LNCAP (cell line): ENCODE measurements at regions not wholly inside any gene's neighbourhood (a gene's known extent, or its start where the extent isn't known, plus 50 kb on each side); places are given as distances from the start of the nearest gene placed in this dataset.

Source experiments
- TF ChIP-seq, protein P1 (sequence below): fragments of 450-650 bp; IDR thresholded peaks from 2 replicates; pipeline ENCODE4 v1.5.1; 2017; ENCODE audit warnings: mild to moderate bottlenecking

DNA sequence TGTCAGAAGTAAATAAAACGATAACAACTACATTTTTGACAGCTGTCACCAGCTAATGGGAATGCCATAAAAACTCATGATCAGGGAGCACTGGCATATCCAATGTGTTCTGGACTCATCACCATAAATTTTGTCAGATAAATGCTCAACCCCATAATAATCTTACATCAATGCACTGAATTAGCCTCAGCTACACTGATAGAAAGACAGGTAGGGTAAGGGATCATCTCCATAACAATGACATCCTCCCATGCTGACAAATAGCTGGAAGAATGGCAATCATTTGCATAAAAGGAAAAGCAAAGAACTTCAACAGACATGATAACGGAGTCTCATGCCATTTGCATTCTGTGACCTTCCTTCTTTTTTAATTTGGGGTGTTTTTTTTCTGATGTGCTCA, 352.8 kb upstream of the PFKP start:
- TF ChIP-seq, protein P1, sequence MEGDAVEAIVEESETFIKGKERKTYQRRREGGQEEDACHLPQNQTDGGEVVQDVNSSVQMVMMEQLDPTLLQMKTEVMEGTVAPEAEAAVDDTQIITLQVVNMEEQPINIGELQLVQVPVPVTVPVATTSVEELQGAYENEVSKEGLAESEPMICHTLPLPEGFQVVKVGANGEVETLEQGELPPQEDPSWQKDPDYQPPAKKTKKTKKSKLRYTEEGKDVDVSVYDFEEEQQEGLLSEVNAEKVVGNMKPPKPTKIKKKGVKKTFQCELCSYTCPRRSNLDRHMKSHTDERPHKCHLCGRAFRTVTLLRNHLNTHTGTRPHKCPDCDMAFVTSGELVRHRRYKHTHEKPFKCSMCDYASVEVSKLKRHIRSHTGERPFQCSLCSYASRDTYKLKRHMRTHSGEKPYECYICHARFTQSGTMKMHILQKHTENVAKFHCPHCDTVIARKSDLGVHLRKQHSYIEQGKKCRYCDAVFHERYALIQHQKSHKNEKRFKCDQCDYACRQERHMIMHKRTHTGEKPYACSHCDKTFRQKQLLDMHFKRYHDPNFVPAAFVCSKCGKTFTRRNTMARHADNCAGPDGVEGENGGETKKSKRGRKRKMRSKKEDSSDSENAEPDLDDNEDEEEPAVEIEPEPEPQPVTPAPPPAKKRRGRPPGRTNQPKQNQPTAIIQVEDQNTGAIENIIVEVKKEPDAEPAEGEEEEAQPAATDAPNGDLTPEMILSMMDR = no peak

DNA sequence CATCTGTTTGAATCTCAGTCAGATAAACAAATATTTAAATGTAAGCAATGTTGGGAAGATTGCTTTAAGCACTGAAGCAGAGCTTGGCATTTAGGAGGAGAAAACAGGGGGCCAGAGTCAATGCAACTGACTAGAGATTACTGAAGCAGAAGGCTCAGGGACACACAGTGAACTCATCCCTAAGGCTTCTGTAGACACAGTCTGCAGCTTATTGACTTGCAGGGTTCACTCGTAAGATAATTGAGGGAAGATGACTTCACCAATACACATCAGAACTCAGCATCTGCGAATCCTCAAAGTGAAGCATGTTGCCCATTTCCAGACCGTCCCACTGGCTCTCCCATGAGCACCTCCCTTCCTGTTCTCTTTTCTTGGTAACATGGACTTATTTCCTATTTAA, 363.4 kb upstream of the PFKP start:
- TF ChIP-seq, protein P1 = no peak

DNA sequence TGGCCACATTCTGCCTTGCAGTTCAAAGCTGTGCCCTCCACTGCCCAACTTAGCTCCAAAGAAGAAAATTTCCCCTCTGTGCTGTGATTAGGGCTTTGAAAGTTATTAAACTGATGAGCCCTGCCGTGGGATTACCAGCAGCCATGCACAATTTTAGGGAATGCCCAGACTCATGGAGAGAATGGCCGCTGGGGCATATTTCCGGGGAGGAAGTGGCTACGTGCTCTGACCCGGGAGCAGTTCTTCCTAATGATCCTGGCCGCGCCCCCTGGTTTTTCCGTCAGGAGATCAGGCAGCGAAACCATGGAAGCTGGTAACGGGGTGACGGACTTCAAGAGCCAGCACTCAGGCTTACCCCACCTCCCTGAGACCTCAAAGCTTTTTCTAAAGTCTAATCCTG, 365.5 kb upstream of the PFKP start:
- TF ChIP-seq, protein P1 = no peak

DNA sequence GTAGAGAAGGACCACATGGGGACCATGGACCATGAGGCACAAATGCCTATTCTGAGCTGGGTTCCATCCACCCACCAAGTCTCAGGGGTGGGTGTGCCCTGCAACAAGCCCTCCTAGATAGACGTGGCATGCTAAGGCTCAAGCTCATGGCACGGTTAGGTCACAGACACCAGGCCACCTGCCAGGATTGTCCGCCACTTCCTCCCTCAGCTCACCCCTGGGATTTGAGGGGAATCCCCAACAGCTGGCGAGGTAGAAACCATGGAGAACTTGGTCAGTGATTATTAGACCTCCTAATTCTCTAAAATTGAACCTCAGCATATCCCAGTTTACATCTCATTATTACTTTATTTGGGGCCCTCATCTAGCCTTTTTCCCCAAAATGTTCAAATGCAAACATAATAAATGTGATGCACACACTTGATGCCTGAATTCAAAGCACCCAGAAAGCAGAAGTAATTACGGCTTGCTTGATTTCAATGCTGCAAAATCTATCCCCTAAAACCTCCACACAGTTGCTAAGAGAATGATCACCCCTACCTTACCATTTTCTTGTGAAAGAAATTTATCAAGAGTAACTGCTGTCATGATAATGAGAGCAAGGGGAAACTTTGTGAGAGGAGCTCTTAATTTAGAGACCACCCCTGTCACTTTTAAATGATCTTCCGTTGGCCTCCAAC, 366.6 kb upstream of the PFKP start:
- TF ChIP-seq, protein P1 = no peak

DNA sequence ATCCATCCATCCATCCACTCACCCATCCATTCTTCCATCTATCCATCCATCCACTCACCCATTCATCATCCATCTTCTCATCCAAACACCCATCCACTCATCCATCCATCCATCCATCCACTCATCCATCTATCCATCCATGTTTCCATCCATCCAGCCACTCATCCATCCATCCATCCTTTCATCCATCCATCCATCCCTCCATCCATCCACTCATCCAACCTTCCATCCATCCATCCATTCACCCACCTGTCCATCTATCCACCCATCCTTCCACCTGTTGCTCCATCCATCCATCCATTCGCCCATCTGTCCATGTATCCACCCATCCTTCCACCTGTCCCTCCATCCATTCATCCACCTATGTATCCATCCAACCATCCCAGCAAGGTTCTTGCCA, 378.4 kb upstream of the PFKP start:
- TF ChIP-seq, protein P1 = no peak

DNA sequence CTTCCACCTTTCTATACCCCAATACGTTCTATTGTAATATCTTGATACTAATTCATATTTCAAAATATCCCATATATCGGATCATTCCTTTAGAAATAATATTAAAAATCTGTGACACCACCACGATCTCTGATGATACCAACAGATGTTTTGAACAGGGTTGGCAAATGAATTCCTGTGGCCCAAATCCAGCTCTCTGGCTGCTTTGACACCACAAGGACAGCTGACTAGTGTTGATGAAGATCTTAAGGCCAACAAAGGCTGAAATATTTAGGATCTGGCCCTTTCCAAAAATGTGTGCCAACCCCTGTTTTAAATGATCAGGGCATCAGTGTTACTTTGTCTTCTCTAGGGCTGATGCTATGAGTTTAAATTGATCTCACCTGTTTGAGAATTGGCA, 380.7 kb upstream of the PFKP start:
- TF ChIP-seq, protein P1 = no peak

DNA sequence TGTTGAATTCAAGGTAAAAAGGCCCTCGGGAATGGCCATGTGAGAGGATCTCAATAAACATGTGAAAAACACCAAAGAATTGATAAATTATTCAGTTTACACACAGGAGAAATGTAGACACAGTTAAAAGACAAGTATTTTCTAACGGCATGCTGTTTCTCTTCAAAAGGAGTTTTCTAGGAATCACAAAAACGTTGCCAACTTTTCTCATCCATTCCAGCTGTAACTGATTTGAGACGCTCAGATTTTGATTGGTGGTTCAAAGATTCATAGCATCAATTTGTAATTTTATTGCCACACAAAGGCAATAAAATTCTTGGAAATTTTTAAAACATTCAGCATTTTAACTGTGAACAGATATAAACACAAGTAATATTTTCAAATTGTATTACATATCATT, 384.9 kb upstream of the PFKP start:
- TF ChIP-seq, protein P1 = no peak

DNA sequence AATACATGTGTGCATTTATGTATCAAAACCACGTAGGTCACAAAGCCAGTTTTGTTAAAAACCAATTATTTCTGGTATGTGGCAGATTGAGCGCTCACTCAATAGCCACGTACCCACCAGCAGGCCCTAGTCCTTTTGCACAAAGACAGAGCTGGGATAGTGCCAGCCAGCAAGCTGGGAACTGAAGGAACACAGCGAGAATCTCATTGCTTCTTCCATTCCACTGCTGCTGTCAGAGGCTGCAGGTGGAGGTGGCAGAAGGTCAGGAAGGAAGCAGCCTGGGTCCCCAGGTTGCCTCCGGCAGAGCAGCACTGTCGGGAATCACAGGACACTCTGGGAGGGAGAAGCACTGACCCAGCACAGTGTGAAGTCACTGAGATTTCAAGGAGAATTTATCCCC, 385.5 kb upstream of the PFKP start:
- TF ChIP-seq, protein P1 = no peak
